ENCODE measurements at regions not wholly inside any gene's neighbourhood (a gene's known extent, or its start where the extent isn't known, plus 50 kb on each side); places are given as distances from the start of the nearest gene placed in this dataset.

DNA sequence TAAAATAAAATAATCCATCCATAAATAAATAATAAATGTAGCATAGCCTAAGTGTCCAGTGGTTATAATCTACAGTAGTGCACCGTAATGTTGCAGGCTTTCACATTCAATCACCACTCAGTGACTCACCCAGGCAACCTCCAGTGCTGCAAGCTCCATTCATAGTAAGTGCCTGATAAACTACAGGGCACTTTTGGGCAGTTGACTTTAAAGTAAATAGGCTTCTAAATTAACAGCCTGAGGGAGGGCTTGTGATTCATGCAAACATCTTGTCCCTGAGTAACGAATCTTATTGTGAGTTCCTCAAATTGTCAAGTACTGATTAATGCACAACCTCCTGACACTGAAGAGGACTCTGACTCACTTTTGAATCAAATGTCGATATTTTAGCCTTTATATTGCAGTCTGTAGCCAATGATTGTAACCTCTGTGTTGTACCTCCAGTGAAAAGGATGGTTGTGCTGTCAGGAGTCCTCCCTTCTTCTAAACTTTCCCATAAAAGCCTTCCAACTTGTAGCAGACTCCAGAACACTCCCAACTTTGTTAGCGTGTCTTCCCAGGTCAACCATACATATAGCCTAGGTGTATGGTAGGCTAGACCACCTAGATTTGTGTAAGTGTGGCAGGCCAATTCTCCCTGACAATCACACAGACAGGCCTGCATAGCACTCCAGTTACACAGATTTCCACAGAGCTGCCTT lies 55.0 kb upstream of the BICD1 start:
- Histone ChIP-seq H3K36me3 (replicated peaks; ENCODE audit: insufficient read depth, low read depth) (no peaks in the 10 kb centered on the region), H3K27me3 (no peaks in the 10 kb centered on the region), H2AFZ (no peak overlapping the region), H3K79me2 (no peaks in the 10 kb centered on the region), H4K20me1 (ENCODE audit: insufficient read depth, poor library complexity, severe bottlenecking) (no peaks in the 10 kb centered on the region), H3K4me2 (no peak overlapping the region), H3K27ac (peak overlapping the region; percentile 70), H3K9me2 (replicated peaks; ENCODE audit: insufficient read depth) (no peaks in the 10 kb centered on the region), H3K4me3 (no peak overlapping the region), H3K4me1 (ENCODE audit: insufficient read depth) (peaks cover 32% of the 10 kb centered on the region), H3K9me3 (ENCODE audit: low read depth) (no peaks in the 10 kb centered on the region)
- WGBS (ENCODE audit: low lambda C conversion rate, missing lambda C conversion rate): 40% methylated on average over 4 of the region's 4 CpGs
- TF ChIP-seq, protein P1, sequence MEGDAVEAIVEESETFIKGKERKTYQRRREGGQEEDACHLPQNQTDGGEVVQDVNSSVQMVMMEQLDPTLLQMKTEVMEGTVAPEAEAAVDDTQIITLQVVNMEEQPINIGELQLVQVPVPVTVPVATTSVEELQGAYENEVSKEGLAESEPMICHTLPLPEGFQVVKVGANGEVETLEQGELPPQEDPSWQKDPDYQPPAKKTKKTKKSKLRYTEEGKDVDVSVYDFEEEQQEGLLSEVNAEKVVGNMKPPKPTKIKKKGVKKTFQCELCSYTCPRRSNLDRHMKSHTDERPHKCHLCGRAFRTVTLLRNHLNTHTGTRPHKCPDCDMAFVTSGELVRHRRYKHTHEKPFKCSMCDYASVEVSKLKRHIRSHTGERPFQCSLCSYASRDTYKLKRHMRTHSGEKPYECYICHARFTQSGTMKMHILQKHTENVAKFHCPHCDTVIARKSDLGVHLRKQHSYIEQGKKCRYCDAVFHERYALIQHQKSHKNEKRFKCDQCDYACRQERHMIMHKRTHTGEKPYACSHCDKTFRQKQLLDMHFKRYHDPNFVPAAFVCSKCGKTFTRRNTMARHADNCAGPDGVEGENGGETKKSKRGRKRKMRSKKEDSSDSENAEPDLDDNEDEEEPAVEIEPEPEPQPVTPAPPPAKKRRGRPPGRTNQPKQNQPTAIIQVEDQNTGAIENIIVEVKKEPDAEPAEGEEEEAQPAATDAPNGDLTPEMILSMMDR (IDR thresholded peaks at IDR 0.05; ENCODE audit: poor library complexity): no peak
- TF ChIP-seq EZH2 (IDR thresholded peaks at IDR 0.05; ENCODE audit: borderline replicate concordance) (no peak), EZH2phosphoT487 (IDR thresholded peaks at IDR 0.05; ENCODE audit: low read depth, severe bottlenecking, unreplicated experiment) (no peak)
- DNase-seq (ENCODE audit: low spot score): peak; percentile 70

DNA sequence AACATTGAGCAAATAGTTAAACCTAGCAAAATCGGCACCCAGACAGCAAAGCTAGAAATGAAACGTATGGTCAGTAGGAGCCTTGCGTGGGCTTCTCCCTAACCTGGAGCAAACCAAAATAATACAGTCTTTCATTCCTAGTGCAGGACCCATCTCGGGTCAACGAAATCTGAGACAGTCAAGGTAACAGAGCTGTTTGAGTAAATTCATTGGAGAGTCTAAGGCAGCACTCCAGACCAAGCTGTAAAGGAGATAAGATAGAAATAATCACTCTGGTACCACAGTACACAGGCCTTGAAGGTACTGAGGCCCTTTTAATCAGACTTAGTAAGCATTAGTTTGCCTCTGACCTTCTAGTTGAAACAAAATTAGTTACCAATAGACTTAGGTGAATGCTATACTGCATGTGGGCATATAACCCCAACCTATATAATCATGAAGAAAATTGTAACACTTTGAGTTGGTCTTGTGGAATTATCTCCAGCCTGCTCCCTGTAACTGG lies 54.4 kb upstream of the BICD1 start:
- 17% methylated on average over 5 of the region's 5 CpGs for WGBS (ENCODE audit: low lambda C conversion rate, missing lambda C conversion rate)
- Histone ChIP-seq H3K4me1 (ENCODE audit: insufficient read depth) (peaks cover 31% of the 10 kb centered on the region), H3K27ac (peak overlapping the region; percentile 70), H3K9me2 (replicated peaks; ENCODE audit: insufficient read depth) (no peaks in the 10 kb centered on the region), H3K4me2 (no peak overlapping the region), H4K20me1 (ENCODE audit: insufficient read depth, poor library complexity, severe bottlenecking) (no peaks in the 10 kb centered on the region), H3K36me3 (replicated peaks; ENCODE audit: insufficient read depth, low read depth) (no peaks in the 10 kb centered on the region), H2AFZ (no peak overlapping the region), H3K79me2 (no peaks in the 10 kb centered on the region), H3K4me3 (no peak overlapping the region), H3K27me3 (no peaks in the 10 kb centered on the region), H3K9me3 (ENCODE audit: low read depth) (no peaks in the 10 kb centered on the region)
- TF ChIP-seq EZH2 (IDR thresholded peaks at IDR 0.05; ENCODE audit: borderline replicate concordance): no peak
- TF ChIP-seq, protein P1 (IDR thresholded peaks at IDR 0.05; ENCODE audit: poor library complexity): no peak
- TF ChIP-seq EZH2phosphoT487 (IDR thresholded peaks at IDR 0.05; ENCODE audit: low read depth, severe bottlenecking, unreplicated experiment): no peak
- no peak for DNase-seq (ENCODE audit: low spot score)

DNA sequence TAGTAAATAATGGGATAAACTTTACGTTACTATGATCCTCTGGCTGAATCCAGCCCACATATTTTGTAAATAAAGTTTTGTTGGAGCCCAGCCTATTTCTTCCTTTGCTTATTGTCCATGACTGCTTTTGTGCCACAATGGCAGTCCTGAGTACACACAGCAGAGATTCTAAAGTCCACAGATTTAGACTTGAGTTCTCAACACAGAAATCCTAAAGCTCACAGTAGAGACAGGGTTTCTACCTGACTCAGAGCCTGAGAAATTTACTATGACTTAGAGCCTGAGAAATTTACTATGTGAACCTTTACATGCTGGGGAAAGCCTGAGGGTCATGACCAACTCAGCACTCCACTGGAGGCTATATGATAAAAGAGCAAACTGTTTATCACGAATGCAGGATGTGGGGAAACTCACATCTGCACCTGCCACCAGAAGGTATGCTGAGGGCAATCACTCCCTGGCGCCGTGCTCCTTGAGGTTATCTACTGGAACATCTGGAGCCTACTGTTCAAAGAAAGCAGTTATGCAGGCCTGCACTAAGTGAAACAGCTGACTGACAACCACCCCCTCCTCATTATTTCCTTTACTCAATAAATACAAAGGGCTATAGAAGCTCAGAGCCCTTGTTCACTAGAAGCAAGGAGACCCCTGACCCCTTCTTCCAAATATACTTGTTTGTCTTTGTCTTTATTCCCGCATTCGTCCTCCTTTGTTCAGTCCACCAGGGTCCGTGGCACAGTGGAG lies 52.6 kb upstream of the BICD1 start:
- TF ChIP-seq EZH2 (IDR thresholded peaks at IDR 0.05; ENCODE audit: borderline replicate concordance) (no peak), EZH2phosphoT487 (IDR thresholded peaks at IDR 0.05; ENCODE audit: low read depth, severe bottlenecking, unreplicated experiment) (no peak)
- TF ChIP-seq, protein P1 (IDR thresholded peaks at IDR 0.05; ENCODE audit: poor library complexity): no peak
- H3K9me3 ChIP-seq (ENCODE audit: low read depth): no peaks in the 10 kb centered on the region
- H2AFZ ChIP-seq: no peak overlapping the region
- no peaks in the 10 kb centered on the region for H4K20me1 ChIP-seq (ENCODE audit: insufficient read depth, poor library complexity, severe bottlenecking)
- peak overlapping the region; percentile 1 for H3K4me2 ChIP-seq
- no peak overlapping the region for H3K4me3 ChIP-seq
- peaks cover 25% of the 10 kb centered on the region for H3K4me1 ChIP-seq (ENCODE audit: insufficient read depth)
- WGBS (ENCODE audit: low lambda C conversion rate, missing lambda C conversion rate): 71% methylated on average over 7 of the region's 7 CpGs
- H3K36me3 ChIP-seq (replicated peaks; ENCODE audit: insufficient read depth, low read depth): no peaks in the 10 kb centered on the region
- peak overlapping the region; percentile 70 for H3K27ac ChIP-seq
- peak; percentile 40 for DNase-seq (ENCODE audit: low spot score)
- H3K27me3 ChIP-seq: no peaks in the 10 kb centered on the region
- no peaks in the 10 kb centered on the region for H3K9me2 ChIP-seq (replicated peaks; ENCODE audit: insufficient read depth)
- H3K79me2 ChIP-seq: no peaks in the 10 kb centered on the region
